Tibial nerve (tissue), 4 donors: ENCODE measurements at regions not wholly inside any gene's neighbourhood (a gene's known extent, or its start where the extent isn't known, plus 50 kb on each side); places are given as distances from the start of the nearest gene placed in this dataset.
"Not testable (repeated sequence)": the region's sequence is repeated elsewhere in the genome, so short reads cannot be mapped to it uniquely, and the experiment has no call there.

Experiments used
- DNase-seq, 2 donors: peaks; one replicate each; pipeline ENCODE4 v3.0.0-alpha.2; 2019; ENCODE audit warnings: low spot score in 2 of 2
- H3K27ac ChIP-seq, 4 donors: fragments of 200-600 bp; sonication (generic) in 3 of 4; one replicate each; pipeline ENCODE4 v1.5.1; 2017 to 2019; ENCODE audit warnings: mild to moderate bottlenecking in 1 of 4
- H3K27me3 ChIP-seq, 2 donors: fragments of 200-600 bp; sonication (generic) in 1 of 2; one replicate each; pipeline versions ENCODE4 v1.5.1 to v1.6.0; 2017 to 2019
- H3K36me3 ChIP-seq, 3 donors: fragments of 200-600 bp; sonication (generic); one replicate each; pipeline ENCODE4 v1.5.1; 2018 to 2019
- H3K4me1 ChIP-seq, 4 donors: fragments of 200-600 bp; sonication (generic) in 3 of 4; one replicate each; pipeline ENCODE4 v1.5.1; 2017 to 2019
- H3K4me3 ChIP-seq, 4 donors: fragments of 200-600 bp; sonication (generic) in 3 of 4; one replicate each; pipeline ENCODE4 v1.5.1; 2017 to 2019; ENCODE audit warnings: mild to moderate bottlenecking in 1 of 4, moderate library complexity in 1 of 4
- H3K9me3 ChIP-seq, 4 donors: fragments of 200-600 bp; sonication (generic) in 3 of 4; one replicate each; pipeline ENCODE4 v1.5.1; 2017 to 2019
- EP300 ChIP-seq, 2 donors: sonication (generic); formaldehyde crosslinking; IDR thresholded peaks; one replicate each; pipeline ENCODE4 v1.6.1; 2017; ENCODE audit warnings: antibody characterized with exemption in 2 of 2, mild to moderate bottlenecking in 1 of 2
- POLR2A ChIP-seq, 2 donors: fragments of 450-650 bp; IDR thresholded peaks; one replicate each; pipeline ENCODE4 v1.6.1; 2017; ENCODE audit warnings: antibody characterized with exemption in 2 of 2, mild to moderate bottlenecking in 2 of 2, moderate library complexity in 2 of 2
- WGBS, 2 donors: methylation state at CpG; one replicate each; pipeline ENCODE4 v1.1.5; 2018; 5-methylcytosine and 5-hydroxymethylcytosine counted together
- TF ChIP-seq, protein P1 (sequence below), 5 experiments: fragments of 200-600 bp in 3 of 5; fragments of 450-650 bp in 2 of 5; sonication (generic) in 3 of 5; IDR thresholded peaks; one replicate each; pipeline ENCODE4 v1.5.1; 2016 to 2019; ENCODE audit warnings: antibody characterized with exemption in 5 of 5, mild to moderate bottlenecking in 3 of 5, moderate library complexity in 2 of 5

DNA sequence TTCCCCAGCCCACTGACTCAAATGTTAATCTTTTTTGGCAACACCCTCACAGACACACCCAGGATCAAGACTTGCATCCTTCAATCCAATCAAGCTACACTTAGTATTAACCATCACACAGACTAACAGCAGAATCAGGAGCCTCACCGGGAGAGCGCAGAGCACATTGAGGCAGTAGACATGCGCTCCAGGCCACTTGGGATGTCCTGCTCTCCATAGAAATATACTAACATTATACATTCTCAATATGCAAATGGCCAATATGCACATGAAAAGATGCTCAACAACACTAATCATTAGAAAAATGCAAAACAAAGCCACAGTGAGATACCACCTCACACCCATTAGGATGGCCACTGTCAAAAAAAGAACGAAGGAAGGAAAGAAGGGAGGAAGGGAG, 135.0 kb upstream of the KCNE2 start:
- Histone ChIP-seq H3K4me1 (peaks cover 0 to 10% (median 0%) of the 10 kb centered on the region in 4 donors), H3K27ac (no peak overlapping the region), H3K27me3 (no peaks in the 10 kb centered on the region), H3K36me3 (no peaks in the 10 kb centered on the region), H3K9me3 (no peaks in the 10 kb centered on the region), H3K4me3 (no peak overlapping the region)
- TF ChIP-seq EP300 (IDR thresholded peaks at IDR 0.05) (no peak), POLR2A (IDR thresholded peaks at IDR 0.05) (no peak)
- TF ChIP-seq, protein P1, sequence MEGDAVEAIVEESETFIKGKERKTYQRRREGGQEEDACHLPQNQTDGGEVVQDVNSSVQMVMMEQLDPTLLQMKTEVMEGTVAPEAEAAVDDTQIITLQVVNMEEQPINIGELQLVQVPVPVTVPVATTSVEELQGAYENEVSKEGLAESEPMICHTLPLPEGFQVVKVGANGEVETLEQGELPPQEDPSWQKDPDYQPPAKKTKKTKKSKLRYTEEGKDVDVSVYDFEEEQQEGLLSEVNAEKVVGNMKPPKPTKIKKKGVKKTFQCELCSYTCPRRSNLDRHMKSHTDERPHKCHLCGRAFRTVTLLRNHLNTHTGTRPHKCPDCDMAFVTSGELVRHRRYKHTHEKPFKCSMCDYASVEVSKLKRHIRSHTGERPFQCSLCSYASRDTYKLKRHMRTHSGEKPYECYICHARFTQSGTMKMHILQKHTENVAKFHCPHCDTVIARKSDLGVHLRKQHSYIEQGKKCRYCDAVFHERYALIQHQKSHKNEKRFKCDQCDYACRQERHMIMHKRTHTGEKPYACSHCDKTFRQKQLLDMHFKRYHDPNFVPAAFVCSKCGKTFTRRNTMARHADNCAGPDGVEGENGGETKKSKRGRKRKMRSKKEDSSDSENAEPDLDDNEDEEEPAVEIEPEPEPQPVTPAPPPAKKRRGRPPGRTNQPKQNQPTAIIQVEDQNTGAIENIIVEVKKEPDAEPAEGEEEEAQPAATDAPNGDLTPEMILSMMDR (IDR thresholded peaks at IDR 0.05), result no peak
- DNase-seq, result no peak
- WGBS, 2 donors, result 92% methylated on average over 4 of the region's 4 CpGs

DNA sequence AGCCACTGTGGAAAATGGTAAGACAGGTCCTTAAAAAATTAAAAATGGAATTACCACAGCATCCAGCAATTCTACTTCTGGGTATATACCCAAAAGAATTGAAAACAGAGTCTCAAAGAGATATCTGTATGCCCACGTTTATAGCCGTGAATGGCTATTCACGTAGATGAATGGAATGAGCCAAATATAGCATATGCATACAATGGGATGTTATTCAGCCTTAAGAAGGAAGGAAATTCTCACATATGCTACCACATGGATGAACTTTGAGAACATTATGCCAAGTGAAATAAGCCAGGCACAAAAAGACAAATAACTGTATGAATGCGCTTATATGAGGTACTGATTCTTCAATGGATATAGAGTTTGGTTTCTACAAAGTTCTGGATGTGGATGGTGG, 134.5 kb upstream of the KCNE2 start:
- TF ChIP-seq, protein P1 (IDR thresholded peaks at IDR 0.05), result no peak
- TF ChIP-seq EP300 (IDR thresholded peaks at IDR 0.05) (no peak), POLR2A (IDR thresholded peaks at IDR 0.05) (no peak)
- Histone ChIP-seq H3K4me3 (no peak overlapping the region), H3K27me3 (no peaks in the 10 kb centered on the region), H3K36me3 (no peaks in the 10 kb centered on the region), H3K9me3 (no peaks in the 10 kb centered on the region), H3K4me1 (peaks cover 0 to 10% (median 0%) of the 10 kb centered on the region in 4 donors), H3K27ac (no peak overlapping the region)
- WGBS, 2 donors, result 49 to 61% methylated on average over 4 of the region's 4 CpGs
- DNase-seq, result no peak

DNA sequence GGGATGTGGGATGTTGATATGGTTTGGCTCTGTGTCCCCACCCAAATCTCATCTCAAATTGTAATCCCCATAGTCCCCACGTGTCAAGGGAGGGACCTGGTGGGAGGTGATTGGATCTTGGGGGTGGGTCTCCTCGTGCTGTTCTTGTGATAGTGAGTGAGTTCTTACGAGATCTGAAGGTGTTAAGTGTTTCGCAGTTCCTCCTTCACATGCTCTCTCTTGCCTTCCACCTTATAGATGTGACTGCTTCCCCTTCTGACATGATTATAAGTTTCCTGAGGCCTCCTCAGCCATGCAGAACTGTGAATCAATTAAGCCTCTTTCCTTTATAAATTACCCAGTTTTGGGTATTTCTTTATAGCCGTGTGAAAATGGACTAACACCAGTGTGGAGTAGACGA, 130.1 kb upstream of the KCNE2 start:
- not testable (repeated sequence) for H3K27me3 ChIP-seq, H3K9me3 ChIP-seq, H3K4me3 ChIP-seq, H3K36me3 ChIP-seq, H3K27ac ChIP-seq, DNase-seq, H3K4me1 ChIP-seq
- WGBS, 2 donors, result 84 to 89% methylated on average over 6 of the region's 6 CpGs

DNA sequence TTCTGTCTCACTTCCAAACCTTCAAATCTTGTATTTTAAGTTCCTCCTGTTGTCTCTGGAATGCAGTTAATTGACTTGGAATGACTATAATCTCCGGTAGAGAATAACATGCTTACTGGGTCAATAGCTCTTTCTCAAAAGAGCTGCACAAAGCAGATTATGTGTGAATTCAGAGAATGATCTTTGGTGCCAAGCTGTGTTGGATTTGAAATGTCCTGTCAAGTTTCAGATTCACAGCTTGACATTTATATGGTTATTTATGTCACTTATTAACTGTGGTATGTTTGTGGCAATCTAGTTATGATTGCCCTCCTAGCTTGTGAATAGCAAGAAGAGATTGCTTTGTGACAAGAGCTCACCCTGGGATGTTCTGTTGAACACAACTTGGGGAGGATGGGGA, 128.3 kb upstream of the KCNE2 start:
- no peak overlapping the region for H3K4me3 ChIP-seq
- WGBS, 2 donors, result 14 to 17% methylated on average over 1 of the region's 1 CpG
- no peaks in the 10 kb centered on the region for H3K36me3 ChIP-seq
- DNase-seq, result no peak
- no peaks in the 10 kb centered on the region for H3K9me3 ChIP-seq
- TF ChIP-seq POLR2A (IDR thresholded peaks at IDR 0.05) (no peak), EP300 (IDR thresholded peaks at IDR 0.05) (no peak)
- TF ChIP-seq, protein P1 (IDR thresholded peaks at IDR 0.05), result no peak
- no peaks in the 10 kb centered on the region for H3K27me3 ChIP-seq
- peak overlapping the region in 2 of 4 donors; percentile 23 to 58 for H3K27ac ChIP-seq
- H3K4me1 ChIP-seq, result peaks cover 0 to 9% (median 0%) of the 10 kb centered on the region in 4 donors

DNA sequence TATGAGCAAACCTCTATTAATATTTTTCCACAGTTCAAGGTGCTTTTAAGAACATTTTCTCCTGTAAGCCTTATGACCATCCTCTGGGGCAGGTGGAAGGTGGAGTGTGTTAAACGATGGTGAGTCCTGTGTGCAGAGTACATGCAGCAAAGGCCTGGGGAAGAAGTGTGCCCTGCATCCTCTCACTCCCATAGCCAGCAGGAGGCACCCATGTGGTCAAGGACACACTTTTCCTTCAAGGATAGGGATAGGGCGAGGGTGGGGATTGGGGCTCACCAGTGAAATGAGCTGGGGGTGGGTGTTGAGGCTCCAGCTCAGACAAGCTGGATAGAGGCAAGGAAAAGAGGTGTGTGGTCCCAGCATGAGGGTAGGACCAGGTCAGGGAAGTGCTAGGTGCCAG, 120.8 kb upstream of the KCNE2 start:
- H3K27ac ChIP-seq, result no peak overlapping the region
- H3K9me3 ChIP-seq, result peaks cover 0 to 7% (median 0%) of the 10 kb centered on the region in 4 donors
- H3K36me3 ChIP-seq, result no peaks in the 10 kb centered on the region
- H3K4me1 ChIP-seq, result no peaks in the 10 kb centered on the region
- H3K27me3 ChIP-seq, result no peaks in the 10 kb centered on the region
- no peak overlapping the region for H3K4me3 ChIP-seq
- 89 to 94% methylated on average over 2 of the region's 2 CpGs for WGBS, 2 donors
- TF ChIP-seq, protein P1 (IDR thresholded peaks at IDR 0.05), result no peak
- TF ChIP-seq POLR2A (IDR thresholded peaks at IDR 0.05) (no peak), EP300 (IDR thresholded peaks at IDR 0.05) (no peak)
- no peak for DNase-seq

DNA sequence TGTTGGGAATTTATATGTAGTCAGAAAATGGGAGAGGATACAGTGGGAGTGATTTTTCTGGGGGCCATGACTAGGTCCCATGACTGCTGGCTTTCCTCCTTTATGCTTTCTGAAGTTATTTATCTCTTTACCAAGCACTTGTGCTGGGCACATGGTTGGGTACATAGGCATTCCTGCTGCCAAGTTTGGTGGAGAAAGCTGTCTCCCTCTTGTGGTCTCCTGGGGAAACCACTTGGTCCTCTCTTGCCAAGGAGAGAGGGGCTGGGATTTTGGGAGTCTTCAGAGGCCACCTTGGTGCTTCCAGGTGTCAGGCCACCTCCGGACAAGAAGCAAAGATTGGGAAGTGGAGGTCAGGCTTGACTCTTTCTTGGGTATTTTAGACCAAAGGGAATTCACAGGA, 120.2 kb upstream of the KCNE2 start:
- no peak overlapping the region for H3K4me3 ChIP-seq
- no peaks in the 10 kb centered on the region for H3K27me3 ChIP-seq
- 78 to 90% methylated on average over 1 of the region's 1 CpG for WGBS, 2 donors
- H3K27ac ChIP-seq, result no peak overlapping the region
- no peak for TF ChIP-seq EP300 (IDR thresholded peaks at IDR 0.05)
- TF ChIP-seq, protein P1 (IDR thresholded peaks at IDR 0.05), result peak in 2 of 5 experiments; percentile 22 to 25
- H3K36me3 ChIP-seq, result no peaks in the 10 kb centered on the region
- peaks cover 0 to 13% (median 0%) of the 10 kb centered on the region in 4 donors for H3K9me3 ChIP-seq
- DNase-seq, result no peak
- H3K4me1 ChIP-seq, result no peaks in the 10 kb centered on the region
